GM12892 (cell line): ENCODE measurements at regions not wholly inside any gene's neighbourhood (a gene's known extent, or its start where the extent isn't known, plus 50 kb on each side); places are given as distances from the start of the nearest gene placed in this dataset.

Experiments used
- POLR2A ChIP-seq: IDR thresholded peaks from 2 replicates; pipeline ENCODE4 v1.6.1; 2011; ENCODE audit warnings: low read depth, low read length, control low read depth
- TAF1 ChIP-seq: IDR thresholded peaks from 2 replicates; pipeline ENCODE4 v1.6.1; 2011; ENCODE audit warnings: low read depth, mild to moderate bottlenecking, control low read depth, low read length, borderline replicate concordance

DNA sequence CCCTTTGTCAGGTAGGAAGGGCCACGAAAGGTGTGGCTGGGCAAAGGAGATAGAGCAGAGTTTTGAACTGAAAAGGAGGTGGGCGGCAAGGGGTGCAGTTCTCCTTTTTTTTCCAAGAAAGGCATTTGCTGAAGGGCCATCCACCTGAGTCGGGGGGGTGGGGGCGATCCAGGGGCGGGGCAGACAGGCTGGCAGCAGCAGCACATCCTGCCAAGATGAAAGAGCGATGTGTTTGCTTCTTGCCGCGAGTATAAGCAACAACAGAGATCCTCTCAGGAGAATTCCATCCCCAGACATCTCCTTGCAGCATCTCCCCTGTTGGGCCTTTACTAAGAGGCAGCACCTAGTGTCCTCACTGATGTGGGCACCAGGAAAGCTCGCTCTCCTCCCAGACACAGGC is 516.5 kb downstream of the CD83 start:
- no peak for TF ChIP-seq POLR2A
- no peak for TF ChIP-seq TAF1
